ENCODE measurements at regions not wholly inside any gene's neighbourhood (a gene's known extent, or its start where the extent isn't known, plus 50 kb on each side); places are given as distances from the start of the nearest gene placed in this dataset.
A peak's percentile ranks its signal among the peaks of the same experiment; 100 is the strongest.

- Histone ChIP-seq H3K9me3 (ENCODE audit: severe bottlenecking) (no peaks in the 10 kb centered on the region), H3K27me3 (ENCODE audit: insufficient read depth, poor library complexity, severe bottlenecking) (no peaks in the 10 kb centered on the region), H3K36me3 (ENCODE audit: low read depth) (no peaks in the 10 kb centered on the region), H3K4me1 (ENCODE audit: insufficient read depth, poor library complexity, severe bottlenecking) (peaks cover 21% of the 10 kb centered on the region), H3K27ac (ENCODE audit: poor library complexity, severe bottlenecking) (peak overlapping the region; percentile 83), H3K4me3 (ENCODE audit: severe bottlenecking) (no peak overlapping the region)
- no peak for TF ChIP-seq CTCF (IDR thresholded peaks at IDR 0.05; ENCODE audit: poor library complexity, severe bottlenecking)
- ATAC-seq (ENCODE audit: low read depth) (no peak), DNase-seq (ENCODE audit: low spot score) (no peak)
These were observed 58.5 kb upstream of the IGFBP3 start for GRCh38 chr7:45979275-45980180.

DNA sequence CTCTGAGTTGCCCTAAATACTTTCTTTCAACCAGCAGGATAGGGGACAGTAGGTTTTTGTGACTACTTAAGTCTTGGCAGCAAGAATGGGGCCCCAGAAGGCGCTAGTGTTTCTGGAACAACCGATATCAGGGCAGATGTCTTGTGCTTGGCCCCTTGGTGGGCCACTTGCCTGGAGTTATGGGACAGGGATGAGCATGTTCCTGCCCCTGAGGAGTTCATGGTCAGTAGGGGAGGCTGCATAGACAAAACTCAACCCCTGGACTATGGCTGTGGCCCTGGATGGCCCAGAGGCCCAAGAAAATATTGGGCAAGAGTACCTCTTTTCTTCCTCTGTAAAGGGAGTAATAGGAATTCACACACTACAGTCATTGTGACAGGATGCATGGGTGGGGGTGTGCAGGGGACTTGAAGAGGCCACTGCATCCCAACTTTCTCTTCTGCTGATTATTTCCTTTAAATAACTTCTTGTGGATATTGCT, 57.7 kb upstream of the IGFBP3 start:
- ATAC-seq (ENCODE audit: low read depth) (no peak; the same call in 2 of the 3 replicates), DNase-seq (ENCODE audit: low spot score) (no peak)
- H3K4me3 ChIP-seq (ENCODE audit: severe bottlenecking), result no peak overlapping the region
- H3K36me3 ChIP-seq (ENCODE audit: low read depth), result no peaks in the 10 kb centered on the region
- peaks cover 21% of the 10 kb centered on the region for H3K4me1 ChIP-seq (ENCODE audit: insufficient read depth, poor library complexity, severe bottlenecking)
- peak overlapping the region; percentile 83 for H3K27ac ChIP-seq (ENCODE audit: poor library complexity, severe bottlenecking)
- TF ChIP-seq CTCF (IDR thresholded peaks at IDR 0.05; ENCODE audit: poor library complexity, severe bottlenecking), result no peak
- H3K9me3 ChIP-seq (ENCODE audit: severe bottlenecking), result no peaks in the 10 kb centered on the region
- no peaks in the 10 kb centered on the region for H3K27me3 ChIP-seq (ENCODE audit: insufficient read depth, poor library complexity, severe bottlenecking)

DNA sequence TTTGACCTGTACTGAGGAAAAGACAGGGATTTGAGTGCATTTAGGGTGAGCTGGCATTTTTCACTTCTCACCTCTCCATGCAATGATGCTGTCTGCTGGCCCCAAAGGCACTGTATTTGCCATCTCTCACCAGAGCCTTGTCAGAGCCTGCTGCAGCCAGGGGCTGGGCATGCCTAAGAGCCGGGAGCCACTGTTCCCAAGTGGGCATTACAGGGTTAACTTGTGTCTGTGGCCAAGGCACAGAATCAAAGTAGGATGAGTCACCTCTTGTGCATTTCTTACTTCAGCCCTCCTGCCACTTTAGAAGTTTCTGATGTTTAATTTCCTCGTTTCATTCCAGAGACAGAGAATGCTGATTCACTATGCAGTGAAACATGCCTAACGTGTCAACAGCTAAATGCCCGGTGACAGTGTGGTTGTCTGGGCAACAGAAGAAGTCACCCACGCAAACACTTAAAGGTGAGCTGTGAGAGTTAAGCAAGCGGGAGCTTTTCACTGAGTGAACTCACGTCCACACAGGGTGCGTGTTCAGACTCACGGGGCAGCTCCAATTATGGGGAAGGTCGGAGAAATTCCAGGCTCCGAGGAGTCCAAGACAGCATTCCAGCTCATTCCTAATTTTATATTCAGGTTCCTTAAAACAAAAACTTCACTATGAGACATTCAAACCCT, 57.1 kb upstream of the IGFBP3 start:
- DNase-seq (ENCODE audit: low spot score) (peak; percentile 85), ATAC-seq (ENCODE audit: low read depth) (peak; percentile 89)
- no peak overlapping the region for H3K4me3 ChIP-seq (ENCODE audit: severe bottlenecking)
- H3K9me3 ChIP-seq (ENCODE audit: severe bottlenecking), result no peaks in the 10 kb centered on the region
- TF ChIP-seq CTCF (IDR thresholded peaks at IDR 0.05; ENCODE audit: poor library complexity, severe bottlenecking), result no peak
- H3K27me3 ChIP-seq (ENCODE audit: insufficient read depth, poor library complexity, severe bottlenecking), result no peaks in the 10 kb centered on the region
- H3K36me3 ChIP-seq (ENCODE audit: low read depth), result no peaks in the 10 kb centered on the region
- peak overlapping the region; percentile 83 for H3K27ac ChIP-seq (ENCODE audit: poor library complexity, severe bottlenecking)
- H3K4me1 ChIP-seq (ENCODE audit: insufficient read depth, poor library complexity, severe bottlenecking), result peaks cover 21% of the 10 kb centered on the region

GRCh38 chr7:45977256-45977780, 56.2 kb upstream of the IGFBP3 start:
- TF ChIP-seq CTCF (IDR thresholded peaks at IDR 0.05; ENCODE audit: poor library complexity, severe bottlenecking), result no peak
- Histone ChIP-seq H3K4me1 (ENCODE audit: insufficient read depth, poor library complexity, severe bottlenecking) (peaks cover 21% of the 10 kb centered on the region), H3K4me3 (ENCODE audit: severe bottlenecking) (no peak overlapping the region), H3K9me3 (ENCODE audit: severe bottlenecking) (no peaks in the 10 kb centered on the region), H3K27ac (ENCODE audit: poor library complexity, severe bottlenecking) (peak overlapping the region; percentile 83), H3K27me3 (ENCODE audit: insufficient read depth, poor library complexity, severe bottlenecking) (no peaks in the 10 kb centered on the region), H3K36me3 (ENCODE audit: low read depth) (no peaks in the 10 kb centered on the region)
- ATAC-seq (ENCODE audit: low read depth) (no peak), DNase-seq (ENCODE audit: low spot score) (no peak)
